GM12878 (cell line): ENCODE measurements at regions not wholly inside any gene's neighbourhood (a gene's known extent, or its start where the extent isn't known, plus 50 kb on each side); places are given as distances from the start of the nearest gene placed in this dataset.

Experiments
- ATAC-seq: fragments of 200-7000 bp; cut with Tn5 transposase; 3 replicates; pipeline ENCODE4 v1.9.1; 2020; ENCODE audit warnings: mild to moderate bottlenecking, moderate library complexity
- BruUV-seq: library from RNA; stranded (reverse); fragments of 400-500 nt; replicated peaks from 2 replicates; lab custom pipeline; 2021; lab: Mats Ljungman, UMichigan
- CTCF ChIA-PET: fragments of 300-600 bp; sonication (Branson Sonifier 250); formaldehyde crosslinking; extraction: SDS; loops from one replicate; lab custom pipeline; 2021; ENCODE audit warnings: inconsistent platforms; lab: Yijun Ruan, JAX
- POLR2A ChIA-PET: fragments of 350-600 bp; formaldehyde crosslinking; extraction: SDS; loops from one replicate; lab custom pipeline; 2021; ENCODE audit warnings: inconsistent platforms; lab: Charles Lee
- RAD21 ChIA-PET: fragments of 300-600 bp; sonication (Branson Sonifier 250); formaldehyde crosslinking; loops from one replicate; lab custom pipeline; 2023; ENCODE audit warnings: antibody characterized with exemption; ENCODE audit not compliant: unreplicated experiment; lab: Charles Lee
- SMC1A ChIA-PET: fragments of 300-600 bp; sonication (Branson Sonifier 250); formaldehyde crosslinking; loops from one replicate; lab custom pipeline; 2023; ENCODE audit not compliant: unreplicated experiment, uncharacterized antibody; lab: Charles Lee
- DNase-seq: peaks from one replicate; pipeline ENCODE4 v3.0.0-alpha.2; 2011; ENCODE audit warnings: low read depth, low spot score
- FAIRE-seq: peaks from 3 replicates; lab custom pipeline; 2011; peaks lifted over from hg19 to GRCh38; lab: Jason Lieb, UNC
- H2AFZ ChIP-seq: 2 replicates; pipeline ENCODE4 v1.6.0; 2011; ENCODE audit warnings: low read depth, low read length, control low read depth; ENCODE audit not compliant: control insufficient read depth
- H3K27ac ChIP-seq: 2 replicates; pipeline ENCODE4 v1.5.1; 2011; ENCODE audit warnings: control low read depth; ENCODE audit not compliant: control insufficient read depth, insufficient read depth
- H3K27me3 ChIP-seq, 2 experiments: replicated peaks in 1 of 2; 2 replicates each; pipeline versions ENCODE4 v1.6.0 to v1.6.1; 2011; ENCODE audit warnings: low read length in 1 of 2; ENCODE audit not compliant: control insufficient read depth in 2 of 2, insufficient read depth in 2 of 2
- H3K36me3 ChIP-seq, 2 experiments: 2 replicates each; pipeline ENCODE4 v1.5.1; 2011; ENCODE audit warnings: low read length in 1 of 2; ENCODE audit not compliant: control insufficient read depth in 2 of 2, insufficient read depth in 2 of 2
- H3K4me1 ChIP-seq: 2 replicates; pipeline ENCODE4 v1.6.1; 2011; ENCODE audit warnings: mild to moderate bottlenecking, low read length, moderate library complexity, mixed read lengths; ENCODE audit not compliant: control insufficient read depth, insufficient read depth
- H3K4me2 ChIP-seq: 2 replicates; pipeline ENCODE4 v1.6.0; 2011; ENCODE audit warnings: control low read depth; ENCODE audit not compliant: control insufficient read depth, insufficient read depth
- H3K4me3 ChIP-seq: fragments of 200-600 bp; sonication (generic); 2 replicates; pipeline ENCODE4 v1.5.1; 2016
- H3K79me2 ChIP-seq: 2 replicates; pipeline ENCODE4 v1.6.0; 2011; ENCODE audit warnings: low read length; ENCODE audit not compliant: control insufficient read depth, insufficient read depth
- H3K9ac ChIP-seq: 2 replicates; pipeline ENCODE4 v1.8.0; 2011; ENCODE audit warnings: low read length, control low read depth, mixed read lengths; ENCODE audit not compliant: control insufficient read depth, insufficient read depth
- H3K9me3 ChIP-seq: replicated peaks from 3 replicates; pipeline ENCODE4 v1.5.1; 2011; ENCODE audit warnings: mild to moderate bottlenecking, low read length; ENCODE audit not compliant: control insufficient read depth, insufficient read depth
- H4K20me1 ChIP-seq: 2 replicates; pipeline ENCODE4 v1.6.0; 2011; ENCODE audit not compliant: control insufficient read depth, insufficient read depth
- BMI1 ChIP-seq: fragments of 450-650 bp; IDR thresholded peaks from 2 replicates; pipeline ENCODE4 v1.6.1; 2016; ENCODE audit warnings: mild to moderate bottlenecking, moderate library complexity, borderline replicate concordance
- CHD1 ChIP-seq: IDR thresholded peaks from 2 replicates; pipeline ENCODE4 v1.6.1; 2012; ENCODE audit warnings: low read depth, low read length, improper control_type of control experiment
- MEF2A ChIP-seq: IDR thresholded peaks from 2 replicates; pipeline ENCODE4 v1.6.1; 2011; ENCODE audit warnings: low read depth, mild to moderate bottlenecking, low read length, moderate library complexity; ENCODE audit not compliant: insufficient read depth
- NFYB ChIP-seq: IDR thresholded peaks from 2 replicates; pipeline ENCODE4 v1.6.1; 2011; ENCODE audit warnings: low read depth, mild to moderate bottlenecking, low read length, improper control_type of control experiment, moderate library complexity; ENCODE audit not compliant: insufficient read depth
- PAX5 ChIP-seq: IDR thresholded peaks from 2 replicates; pipeline ENCODE4 v1.6.1; 2011; ENCODE audit warnings: low read depth, low read length, borderline replicate concordance
- RAD21 ChIP-seq: IDR thresholded peaks from 2 replicates; pipeline ENCODE4 v1.6.1; 2011; ENCODE audit warnings: mild to moderate bottlenecking, low read depth, low read length, moderate library complexity; ENCODE audit not compliant: insufficient read depth
- RB1 ChIP-seq: fragments of 450-650 bp; formaldehyde crosslinking; IDR thresholded peaks from 2 replicates; pipeline ENCODE4 v1.6.1; 2017; ENCODE audit warnings: mild to moderate bottlenecking, borderline replicate concordance
- SMARCA5 ChIP-seq: fragments of 450-650 bp; IDR thresholded peaks from 2 replicates; pipeline ENCODE4 v1.6.1; 2017; ENCODE audit warnings: mild to moderate bottlenecking
- SMC3 ChIP-seq: IDR thresholded peaks from 2 replicates; pipeline ENCODE4 v1.6.1; 2011; ENCODE audit warnings: low read length, improper control_type of control experiment, borderline replicate concordance
- SREBF2 ChIP-seq: IDR thresholded peaks from 2 replicates; pipeline ENCODE4 v1.6.1; 2012; ENCODE audit warnings: mild to moderate bottlenecking, low read length
- YBX1 ChIP-seq: fragments of 450-650 bp; IDR thresholded peaks from 2 replicates; pipeline ENCODE4 v1.6.1; 2016; ENCODE audit warnings: antibody characterized with exemption
- WGBS: methylation state at CpG from one replicate; pipeline ENCODE4 v1.1.6; 2016; ENCODE audit warnings: low lambda C conversion rate; ENCODE audit not compliant: insufficient replicate concordance, insufficient coverage; ENCODE audit errors: missing lambda C conversion rate; 5-methylcytosine and 5-hydroxymethylcytosine counted together
- in situ Hi-C: fragments of 300-500 bp; cut with MboI; formaldehyde crosslinking; loops from 9 replicates; pipeline ENCODE4 v1.14.3; 2018; ENCODE audit warnings: mixed read lengths
- intact Hi-C: fragments of 100-400 bp; cut with micrococcal nuclease; formaldehyde crosslinking; loops from one replicate; pipeline ENCODE4 v1.14.2; 2022; ENCODE audit not compliant: unreplicated experiment

DNA sequence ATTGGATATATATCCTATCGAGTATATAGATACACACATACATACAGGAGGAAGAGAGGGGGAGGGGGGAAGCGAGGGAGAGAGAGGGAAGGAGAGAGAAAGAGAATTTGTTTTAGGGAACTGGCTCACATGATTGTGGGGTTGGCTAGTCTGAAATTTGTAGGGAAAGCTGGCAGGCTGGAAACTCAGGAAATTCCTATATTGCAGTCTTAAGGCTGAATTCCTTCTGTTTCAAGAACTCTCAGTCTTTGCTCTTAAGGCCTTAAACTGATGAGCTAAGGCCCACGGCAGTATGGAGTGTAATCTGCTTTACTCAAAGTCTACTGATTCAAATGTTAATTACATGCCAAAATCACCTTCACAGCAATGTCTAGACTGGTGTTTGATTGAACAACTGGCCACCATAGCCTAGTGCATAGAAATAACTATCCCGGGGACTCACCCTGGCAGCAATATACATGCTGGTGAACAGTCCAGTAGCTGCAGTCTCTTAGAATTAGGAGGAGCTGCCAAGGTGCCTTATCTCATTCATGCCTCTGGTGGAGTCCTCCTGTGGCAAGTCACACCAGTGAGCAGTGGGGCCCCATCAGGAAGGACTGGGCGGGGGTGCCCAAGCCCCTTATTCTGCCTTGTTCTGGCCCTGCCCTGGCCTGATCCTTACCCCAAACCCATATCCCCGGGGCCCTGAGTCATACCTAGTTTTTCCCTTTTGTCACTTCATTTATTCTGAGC is 59.7 kb upstream of the AMPD3 start:
- no peak for DNase-seq
- POLR2A ChIA-PET, result no interaction called here
- FAIRE-seq, result no peak
- SMC1A ChIA-PET, result interaction anchor here (1.0 kb wide), 1 partner anchor 12 kb away, joined by 3 read pairs; no protein-coding TSS in a partner anchor
- no peak overlapping the region for H3K4me3 ChIP-seq
- H3K27me3 ChIP-seq, result peaks cover 0 to 5% of the 10 kb centered on the region in 2 experiments; a peak in 3 of 4 replicates
- H3K79me2 ChIP-seq, result no peaks in the 10 kb centered on the region
- H3K27ac ChIP-seq, result no peak overlapping the region
- in situ Hi-C loops, result no loop called here
- CTCF ChIA-PET, result interaction anchor here (0.6 kb wide), 1 partner anchor 21 kb away, joined by 4 read pairs; no protein-coding TSS in a partner anchor
- ATAC-seq, result no peak
- 32% methylated on average over 6 of the region's 6 CpGs for WGBS
- H3K4me1 ChIP-seq, result no peaks in the 10 kb centered on the region
- RAD21 ChIA-PET, result no interaction called here
- no peak overlapping the region for H3K9ac ChIP-seq
- no peaks in the 10 kb centered on the region for H3K36me3 ChIP-seq
- no peaks in the 10 kb centered on the region for H4K20me1 ChIP-seq
- H3K9me3 ChIP-seq, result no peaks in the 10 kb centered on the region
- H2AFZ ChIP-seq, result no peak overlapping the region
- no TSS peak for BruUV-seq
- no peak overlapping the region for H3K4me2 ChIP-seq
- no peak for TF ChIP-seq NFYB
- no peak for TF ChIP-seq SMC3
- TF ChIP-seq CHD1, result no peak
- TF ChIP-seq YBX1, result no peak
- TF ChIP-seq PAX5, result no peak
- no peak for TF ChIP-seq SMARCA5
- TF ChIP-seq SREBF2, result no peak
- intact Hi-C loops, result no loop called here

DNA sequence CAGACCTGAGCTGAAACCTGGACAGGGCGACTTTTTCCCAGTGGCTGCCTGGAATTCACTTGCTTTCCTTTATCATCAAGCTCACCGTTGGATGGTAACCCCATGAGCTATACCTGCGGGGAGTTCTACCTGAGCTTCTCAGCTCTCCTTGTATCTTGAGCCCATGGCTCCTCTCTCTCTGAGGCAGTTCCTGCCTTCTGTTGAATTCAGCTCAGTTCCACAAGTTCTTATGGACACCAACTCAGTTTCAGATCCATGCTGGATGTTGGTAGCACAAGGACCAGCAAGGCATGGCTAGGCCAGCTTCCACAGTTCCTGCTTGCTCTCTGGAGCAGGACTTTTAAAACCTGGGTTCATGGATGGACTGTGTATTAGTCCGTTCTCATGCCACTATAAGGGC is 58.3 kb upstream of the AMPD3 start:
- 36% methylated on average over 4 of the region's 4 CpGs for WGBS
- SMC1A ChIA-PET, result interaction anchor here (1.0 kb wide), 1 partner anchor 13 kb away, joined by 3 read pairs; no protein-coding TSS in a partner anchor
- no TSS peak for BruUV-seq
- Histone ChIP-seq H3K9ac (no peak overlapping the region), H3K4me3 (no peak overlapping the region), H3K4me2 (no peak overlapping the region), H3K27ac (no peak overlapping the region), H4K20me1 (no peaks in the 10 kb centered on the region), H3K36me3 (no peaks in the 10 kb centered on the region), H2AFZ (no peak overlapping the region), H3K4me1 (no peaks in the 10 kb centered on the region), H3K9me3 (no peaks in the 10 kb centered on the region), H3K79me2 (no peaks in the 10 kb centered on the region), H3K27me3 (peaks cover 0 to 5% of the 10 kb centered on the region in 2 experiments; a peak in 2 of 4 replicates)
- CTCF ChIA-PET, result interaction anchor here (0.5 to 1.1 kb wide), 3 partner anchors 9 to 407 kb away, joined by 3 to 8 read pairs (median 3); no protein-coding TSS in a partner anchor
- FAIRE-seq (no peak), DNase-seq (no peak), ATAC-seq (no peak)
- in situ Hi-C loops (no loop called here), intact Hi-C loops (no loop called here)
- RAD21 ChIA-PET, result no interaction called here
- POLR2A ChIA-PET, result no interaction called here
- TF ChIP-seq RAD21, result no peak
- no peak for TF ChIP-seq BMI1
- TF ChIP-seq MEF2A, result no peak
- no peak for TF ChIP-seq SMARCA5
- TF ChIP-seq RB1, result no peak
